ENCODE measurements at regions not wholly inside any gene's neighbourhood (a gene's known extent, or its start where the extent isn't known, plus 50 kb on each side); places are given as distances from the start of the nearest gene placed in this dataset.
"Not testable (repeated sequence)": the region's sequence is repeated elsewhere in the genome, so short reads cannot be mapped to it uniquely, and the experiment has no call there.

- not testable (repeated sequence) for TF ChIP-seq CTCF, POLR2A (IDR thresholded peaks at IDR 0.05)
Measured at GRCh38 chr13:24622481-24623148, 57.6 kb upstream of the ATP12A start.

Measured in adrenal gland (tissue), 5 donors.